Panc1 (cell line): ENCODE measurements at regions not wholly inside any gene's neighbourhood (a gene's known extent, or its start where the extent isn't known, plus 50 kb on each side); places are given as distances from the start of the nearest gene placed in this dataset.

Source experiments
- POLR2AphosphoS5 ChIP-seq: IDR thresholded peaks from 2 replicates; pipeline ENCODE4 v1.6.1; 2012; ENCODE audit warnings: mild to moderate bottlenecking, low read depth, low read length, moderate library complexity
- SIN3A ChIP-seq: IDR thresholded peaks from 2 replicates; pipeline ENCODE4 v1.6.1; 2012; ENCODE audit warnings: low read depth, mild to moderate bottlenecking, low read length, moderate library complexity, borderline replicate concordance; ENCODE audit not compliant: insufficient read depth
- TCF7L2 ChIP-seq: IDR thresholded peaks from 2 replicates; pipeline ENCODE4 v1.6.1; 2011; ENCODE audit warnings: mild to moderate bottlenecking, low read depth, low read length, inconsistent platforms
- TF ChIP-seq, protein P1 (sequence below): fragments of 450-650 bp; IDR thresholded peaks from 2 replicates; pipeline ENCODE4 v1.5.1; 2017; ENCODE audit warnings: mild to moderate bottlenecking

- TF ChIP-seq, protein P1, sequence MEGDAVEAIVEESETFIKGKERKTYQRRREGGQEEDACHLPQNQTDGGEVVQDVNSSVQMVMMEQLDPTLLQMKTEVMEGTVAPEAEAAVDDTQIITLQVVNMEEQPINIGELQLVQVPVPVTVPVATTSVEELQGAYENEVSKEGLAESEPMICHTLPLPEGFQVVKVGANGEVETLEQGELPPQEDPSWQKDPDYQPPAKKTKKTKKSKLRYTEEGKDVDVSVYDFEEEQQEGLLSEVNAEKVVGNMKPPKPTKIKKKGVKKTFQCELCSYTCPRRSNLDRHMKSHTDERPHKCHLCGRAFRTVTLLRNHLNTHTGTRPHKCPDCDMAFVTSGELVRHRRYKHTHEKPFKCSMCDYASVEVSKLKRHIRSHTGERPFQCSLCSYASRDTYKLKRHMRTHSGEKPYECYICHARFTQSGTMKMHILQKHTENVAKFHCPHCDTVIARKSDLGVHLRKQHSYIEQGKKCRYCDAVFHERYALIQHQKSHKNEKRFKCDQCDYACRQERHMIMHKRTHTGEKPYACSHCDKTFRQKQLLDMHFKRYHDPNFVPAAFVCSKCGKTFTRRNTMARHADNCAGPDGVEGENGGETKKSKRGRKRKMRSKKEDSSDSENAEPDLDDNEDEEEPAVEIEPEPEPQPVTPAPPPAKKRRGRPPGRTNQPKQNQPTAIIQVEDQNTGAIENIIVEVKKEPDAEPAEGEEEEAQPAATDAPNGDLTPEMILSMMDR = no peak
- TF ChIP-seq TCF7L2 = no peak
- no peak for TF ChIP-seq SIN3A
- TF ChIP-seq POLR2AphosphoS5 = no peak
These were observed 82.2 kb upstream of the KCTD1 start for GRCh38 chr18:26630596-26630995.
